ENCODE measurements at regions not wholly inside any gene's neighbourhood (a gene's known extent, or its start where the extent isn't known, plus 50 kb on each side); places are given as distances from the start of the nearest gene placed in this dataset.

GRCh38 chr3:124395584-124396338 is 334.5 kb upstream of the UMPS start:
- WGBS = 22% methylated on average over 1 of the region's 1 CpG
- H3K36me3 ChIP-seq (ENCODE audit: control insufficient read depth in 4 of 4, insufficient read depth in 3 of 4, low read depth in 1 of 4, low read length in 3 of 4) = no peaks in the 10 kb centered on the region
- TF ChIP-seq YY1 (IDR thresholded peaks at IDR 0.05) = peak; percentile 67
- TF ChIP-seq HNF4G (IDR thresholded peaks at IDR 0.05) = peak; percentile 76
- peak; percentile 66 for TF ChIP-seq ZBTB33 (IDR thresholded peaks at IDR 0.05)
- peak; percentile 67 for TF ChIP-seq MAX (IDR thresholded peaks at IDR 0.05)
- peak; percentile 59 for TF ChIP-seq REST (IDR thresholded peaks at IDR 0.05)
- no peak for TF ChIP-seq CTCF (IDR thresholded peaks at IDR 0.05; ENCODE audit: low read depth, low read length, missing input control)
- peak; percentile 58 to 71 for TF ChIP-seq JUND (IDR thresholded peaks at IDR 0.05)
- no peak for TF ChIP-seq RAD21 (IDR thresholded peaks at IDR 0.05)
- peak; percentile 61 for TF ChIP-seq ATF3 (IDR thresholded peaks at IDR 0.05)
- no peak for TF ChIP-seq EGR1 (IDR thresholded peaks at IDR 0.05; ENCODE audit: low read depth in 2 of 2)
- peak; percentile 96 for TF ChIP-seq HNF4A (conservative IDR thresholded peaks at IDR 0.05)
- TF ChIP-seq NR2F2 (IDR thresholded peaks at IDR 0.05) = peak; percentile 93
- no peak for TF ChIP-seq TAF1 (conservative IDR thresholded peaks at IDR 0.05)
- TF ChIP-seq RXRA (IDR thresholded peaks at IDR 0.05) = peak; percentile 90 to 93
- TF ChIP-seq SP1 (IDR thresholded peaks at IDR 0.05) = peak; percentile 91
- no peak for TF ChIP-seq FOXA1 (IDR thresholded peaks at IDR 0.05)
- peak in 1 of 2 donors; percentile 34 for TF ChIP-seq GABPA (IDR thresholded peaks at IDR 0.05 in 1 of 2, conservative IDR thresholded peaks at IDR 0.05 in 1 of 2)
- peak; percentile 53 for TF ChIP-seq FOXA2 (IDR thresholded peaks at IDR 0.05)
- no peak overlapping the region for H3K9ac ChIP-seq (ENCODE audit: low read depth in 1 of 2, low read length in 2 of 2)
- no peaks in the 10 kb centered on the region for H3K9me3 ChIP-seq (ENCODE audit: control insufficient read depth in 4 of 4, low read length in 3 of 4)
- H3K27me3 ChIP-seq (ENCODE audit: control insufficient read depth in 4 of 4, insufficient read depth in 4 of 4, low read length in 3 of 4) = no peaks in the 10 kb centered on the region
- peaks cover 6 to 41% (median 29%) of the 10 kb centered on the region in 4 donors for H3K4me1 ChIP-seq (ENCODE audit: control insufficient read depth in 4 of 4, insufficient read depth in 4 of 4, low read length in 3 of 4)
- H3K4me3 ChIP-seq (ENCODE audit: low read depth in 1 of 3, low read length in 3 of 3) = no peak overlapping the region
- peak overlapping the region; percentile 6 to 62 for H3K27ac ChIP-seq (ENCODE audit: low read depth in 1 of 2, low read length in 2 of 2)
- no peak for DNase-seq (ENCODE audit: low spot score)

Data from liver (tissue), 8 donors.